AG04449 (cell line): ENCODE measurements at regions not wholly inside any gene's neighbourhood (a gene's known extent, or its start where the extent isn't known, plus 50 kb on each side); places are given as distances from the start of the nearest gene placed in this dataset.

Experiments
- CTCF ChIA-PET: fragments of 350-600 bp; formaldehyde crosslinking; extraction: SDS; loops from one replicate; lab custom pipeline; 2021; ENCODE audit warnings: antibody characterized with exemption; lab: Yijun Ruan, JAX
- POLR2A ChIA-PET: fragments of 400-600, 350-600 bp; formaldehyde crosslinking; extraction: SDS; loops from one replicate; lab custom pipeline; 2020; ENCODE audit warnings: antibody characterized with exemption, inconsistent platforms; lab: Yijun Ruan, JAX
- DNase-seq: peaks from one replicate; pipeline ENCODE4 v3.0.0-alpha.2; 2010; ENCODE audit warnings: low read depth, low spot score
- H3K4me3 ChIP-seq: 2 replicates; pipeline ENCODE4 v1.5.1; 2011; ENCODE audit warnings: low read depth, mild to moderate bottlenecking, control low read depth, low read length
- CTCF ChIP-seq: IDR thresholded peaks from one replicate; pipeline ENCODE4 v1.5.1; 2011; ENCODE audit warnings: mild to moderate bottlenecking, moderate library complexity, low read length, control low read depth, inconsistent platforms; ENCODE audit not compliant: insufficient read depth; ENCODE audit errors: missing control alignments

- DNase-seq, result no peak
- no peak overlapping the region for H3K4me3 ChIP-seq
- CTCF ChIA-PET, result no interaction called here
- POLR2A ChIA-PET, result no interaction called here
- no peak for TF ChIP-seq CTCF
Observed at GRCh38 chr3:160106905-160107861, 118.0 kb upstream of the C3orf80 start.

GRCh38 chr3:160108362-160108761, 116.9 kb upstream of the C3orf80 start:
- ChIA-PET CTCF (no interaction called here), POLR2A (no interaction called here)
- TF ChIP-seq CTCF, result no peak

GRCh38 chr3:160112481-160112880, 112.7 kb upstream of the C3orf80 start:
- DNase-seq, result no peak
- no peak for TF ChIP-seq CTCF
- no peak overlapping the region for H3K4me3 ChIP-seq
- ChIA-PET POLR2A (no interaction called here), CTCF (no interaction called here)

More at GRCh38 chr3:160108362-160108761, 116.9 kb upstream of the C3orf80 start:
- no peak for DNase-seq
- H3K4me3 ChIP-seq, result no peak overlapping the region

- TF ChIP-seq CTCF, result no peak
- CTCF ChIA-PET, result no interaction called here
- no peak for DNase-seq
- H3K4me3 ChIP-seq, result no peak overlapping the region
- POLR2A ChIA-PET, result no interaction called here
Observed at GRCh38 chr3:160112996-160113395, 112.2 kb upstream of the C3orf80 start.

- no peak for DNase-seq
- POLR2A ChIA-PET, result no interaction called here
- CTCF ChIA-PET, result no interaction called here
- no peak overlapping the region for H3K4me3 ChIP-seq
- no peak for TF ChIP-seq CTCF
Observed at GRCh38 chr3:160114355-160114995, 110.7 kb upstream of the C3orf80 start.

GRCh38 chr3:160115387-160115786, 109.8 kb upstream of the C3orf80 start:
- H3K4me3 ChIP-seq, result no peak overlapping the region
- CTCF ChIA-PET, result interaction anchor here (2.1 kb wide), 1 partner anchor 83 kb away, joined by 6 read pairs; no protein-coding TSS in a partner anchor
- no peak for TF ChIP-seq CTCF
- POLR2A ChIA-PET, result no interaction called here
- DNase-seq, result no peak
